ENCODE measurements at regions not wholly inside any gene's neighbourhood (a gene's known extent, or its start where the extent isn't known, plus 50 kb on each side); places are given as distances from the start of the nearest gene placed in this dataset.

GRCh38 chr5:152277936-152278335 lies 127.1 kb downstream of the NMUR2 start:
- H3K27me3 Mint-ChIP-seq (ENCODE audit: low read depth) = peaks cover 4% of the 10 kb centered on the region
- H3K4me1 Mint-ChIP-seq (ENCODE audit: low read depth) = no peaks in the 10 kb centered on the region
- no peak overlapping the region for H3K4me3 Mint-ChIP-seq (ENCODE audit: unreplicated experiment)
- no peak for DNase-seq (ENCODE audit: low spot score)
- peaks cover 3% of the 10 kb centered on the region for H3K9me3 Mint-ChIP-seq (ENCODE audit: low read depth)
- no peak for TF ChIP-seq CTCF (IDR thresholded peaks at IDR 0.05)
- no peaks in the 10 kb centered on the region for H3K36me3 Mint-ChIP-seq (ENCODE audit: low read depth)
- H3K27ac Mint-ChIP-seq (ENCODE audit: unreplicated experiment) = no peak overlapping the region

GRCh38 chr5:152274224-152274623 lies 130.9 kb downstream of the NMUR2 start:
- Mint-ChIP-seq H3K36me3 (ENCODE audit: low read depth) (no peaks in the 10 kb centered on the region), H3K9me3 (ENCODE audit: low read depth) (no peaks in the 10 kb centered on the region), H3K4me1 (ENCODE audit: low read depth) (peaks cover 4% of the 10 kb centered on the region), H3K27ac (ENCODE audit: unreplicated experiment) (no peak overlapping the region), H3K27me3 (ENCODE audit: low read depth) (peaks cover 8% of the 10 kb centered on the region), H3K4me3 (ENCODE audit: unreplicated experiment) (no peak overlapping the region)
- no peak for TF ChIP-seq CTCF (IDR thresholded peaks at IDR 0.05)
- DNase-seq (ENCODE audit: low spot score) = no peak

GRCh38 chr5:152271420-152271819 lies 133.7 kb downstream of the NMUR2 start:
- peak; percentile 72 for TF ChIP-seq CTCF (IDR thresholded peaks at IDR 0.05)
- no peaks in the 10 kb centered on the region for H3K36me3 Mint-ChIP-seq (ENCODE audit: low read depth)
- H3K4me1 Mint-ChIP-seq (ENCODE audit: low read depth) = peaks cover 4% of the 10 kb centered on the region
- H3K9me3 Mint-ChIP-seq (ENCODE audit: low read depth) = no peaks in the 10 kb centered on the region
- DNase-seq (ENCODE audit: low spot score) = no peak
- no peak overlapping the region for H3K27ac Mint-ChIP-seq (ENCODE audit: unreplicated experiment)
- H3K4me3 Mint-ChIP-seq (ENCODE audit: unreplicated experiment) = no peak overlapping the region
- H3K27me3 Mint-ChIP-seq (ENCODE audit: low read depth) = peaks cover 8% of the 10 kb centered on the region

GRCh38 chr5:152270096-152270495 lies 135.0 kb downstream of the NMUR2 start:
- H3K9me3 Mint-ChIP-seq (ENCODE audit: low read depth) = no peaks in the 10 kb centered on the region
- TF ChIP-seq CTCF (IDR thresholded peaks at IDR 0.05) = no peak
- H3K4me1 Mint-ChIP-seq (ENCODE audit: low read depth) = peaks cover 4% of the 10 kb centered on the region
- H3K36me3 Mint-ChIP-seq (ENCODE audit: low read depth) = no peaks in the 10 kb centered on the region
- DNase-seq (ENCODE audit: low spot score) = no peak
- H3K27me3 Mint-ChIP-seq (ENCODE audit: low read depth) = peaks cover 8% of the 10 kb centered on the region
- no peak overlapping the region for H3K27ac Mint-ChIP-seq (ENCODE audit: unreplicated experiment)
- no peak overlapping the region for H3K4me3 Mint-ChIP-seq (ENCODE audit: unreplicated experiment)

GRCh38 chr5:152269533-152269932 lies 135.5 kb downstream of the NMUR2 start:
- Mint-ChIP-seq H3K4me3 (ENCODE audit: unreplicated experiment) (no peak overlapping the region), H3K9me3 (ENCODE audit: low read depth) (no peaks in the 10 kb centered on the region), H3K27me3 (ENCODE audit: low read depth) (peaks cover 8% of the 10 kb centered on the region), H3K27ac (ENCODE audit: unreplicated experiment) (no peak overlapping the region), H3K36me3 (ENCODE audit: low read depth) (no peaks in the 10 kb centered on the region), H3K4me1 (ENCODE audit: low read depth) (peaks cover 4% of the 10 kb centered on the region)
- DNase-seq (ENCODE audit: low spot score) = no peak
- no peak for TF ChIP-seq CTCF (IDR thresholded peaks at IDR 0.05)

Measured in chondrocyte (in vitro differentiated cells).